Liver (tissue), 3 donors: ENCODE measurements at regions not wholly inside any gene's neighbourhood (a gene's known extent, or its start where the extent isn't known, plus 50 kb on each side); places are given as distances from the start of the nearest gene placed in this dataset.

ENCODE experiments used
- CTCF ChIP-seq: fragments of 150-350 bp; IDR thresholded peaks from 2 replicates; pipeline ENCODE4 v1.5.1; 2017; ENCODE audit warnings: improper control_type of control experiment, low read depth, low read length; ENCODE audit not compliant: missing input control
- EGR1 ChIP-seq, 2 donors: IDR thresholded peaks; 2 replicates each; pipeline ENCODE4 v1.6.1; 2016 to 2018; ENCODE audit warnings: antibody characterized with exemption in 2 of 2, low read depth in 2 of 2
- FOXA2 ChIP-seq: IDR thresholded peaks from 2 replicates; pipeline ENCODE4 v1.6.1; 2016; ENCODE audit warnings: antibody characterized with exemption
- GABPA ChIP-seq, 2 donors: IDR thresholded peaks in 1 of 2; conservative IDR thresholded peaks in 1 of 2; 2 replicates each; pipeline ENCODE4 v1.6.1; 2016; ENCODE audit warnings: antibody characterized with exemption in 2 of 2, mild to moderate bottlenecking in 1 of 2, moderate library complexity in 1 of 2
- HNF4A ChIP-seq, 2 donors: conservative IDR thresholded peaks; 2 replicates each; pipeline ENCODE4 v1.6.1; 2016; ENCODE audit warnings: antibody characterized with exemption in 2 of 2, mild to moderate bottlenecking in 2 of 2
- JUND ChIP-seq, 2 donors: IDR thresholded peaks; 2 replicates each; pipeline ENCODE4 v1.6.1; 2016; ENCODE audit warnings: antibody characterized with exemption in 2 of 2
- NR2F2 ChIP-seq: IDR thresholded peaks from 2 replicates; pipeline ENCODE4 v1.6.1; 2016; ENCODE audit warnings: antibody characterized with exemption
- RAD21 ChIP-seq, 2 donors: IDR thresholded peaks; 2 replicates each; pipeline ENCODE4 v1.6.1; 2016; ENCODE audit warnings: antibody characterized with exemption in 2 of 2, mild to moderate bottlenecking in 2 of 2
- TAF1 ChIP-seq: conservative IDR thresholded peaks from 2 replicates; pipeline ENCODE4 v1.6.1; 2016; ENCODE audit warnings: antibody characterized with exemption, mild to moderate bottlenecking
- YY1 ChIP-seq: IDR thresholded peaks from 2 replicates; pipeline ENCODE4 v1.6.1; 2016; ENCODE audit warnings: antibody characterized with exemption, mild to moderate bottlenecking
- TF ChIP-seq, protein P1 (sequence below): IDR thresholded peaks from 2 replicates; pipeline ENCODE4 v1.6.1; 2016; ENCODE audit warnings: antibody characterized with exemption, mild to moderate bottlenecking
- TF ChIP-seq, protein P2 (sequence below): IDR thresholded peaks from 2 replicates; pipeline ENCODE4 v1.6.1; 2016; ENCODE audit warnings: antibody characterized with exemption
- TF ChIP-seq, protein P3 (sequence below): IDR thresholded peaks from 2 replicates; pipeline ENCODE4 v1.6.1; 2016; ENCODE audit warnings: antibody characterized with exemption
- TF ChIP-seq, protein P4 (sequence below): IDR thresholded peaks from 2 replicates; pipeline ENCODE4 v1.6.1; 2016; ENCODE audit warnings: antibody characterized with exemption
- donor health status: healthy.
- donor health status: healthy.

DNA sequence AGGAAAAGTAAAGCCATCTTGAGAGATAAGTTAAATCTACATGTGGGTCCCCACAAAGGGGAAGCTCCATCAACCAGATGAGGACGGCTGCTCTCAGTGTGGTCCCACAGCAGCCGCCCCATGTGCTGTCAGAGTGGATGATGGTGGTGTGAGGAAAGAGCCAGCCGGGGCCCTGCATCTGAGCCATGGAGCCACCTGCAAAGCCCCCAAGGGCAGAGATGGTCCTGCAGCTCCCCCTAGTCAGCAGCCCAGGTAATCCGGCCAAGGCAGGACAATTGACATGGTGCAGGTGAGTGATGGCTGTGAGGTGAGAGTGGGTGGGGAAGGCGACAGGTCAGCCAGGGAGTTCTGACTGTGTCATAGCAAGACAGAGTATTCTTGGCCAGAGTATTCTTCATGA is 458.8 kb downstream of the ICE1 start:
- TF ChIP-seq CTCF = peak; percentile 29
- TF ChIP-seq, protein P1, sequence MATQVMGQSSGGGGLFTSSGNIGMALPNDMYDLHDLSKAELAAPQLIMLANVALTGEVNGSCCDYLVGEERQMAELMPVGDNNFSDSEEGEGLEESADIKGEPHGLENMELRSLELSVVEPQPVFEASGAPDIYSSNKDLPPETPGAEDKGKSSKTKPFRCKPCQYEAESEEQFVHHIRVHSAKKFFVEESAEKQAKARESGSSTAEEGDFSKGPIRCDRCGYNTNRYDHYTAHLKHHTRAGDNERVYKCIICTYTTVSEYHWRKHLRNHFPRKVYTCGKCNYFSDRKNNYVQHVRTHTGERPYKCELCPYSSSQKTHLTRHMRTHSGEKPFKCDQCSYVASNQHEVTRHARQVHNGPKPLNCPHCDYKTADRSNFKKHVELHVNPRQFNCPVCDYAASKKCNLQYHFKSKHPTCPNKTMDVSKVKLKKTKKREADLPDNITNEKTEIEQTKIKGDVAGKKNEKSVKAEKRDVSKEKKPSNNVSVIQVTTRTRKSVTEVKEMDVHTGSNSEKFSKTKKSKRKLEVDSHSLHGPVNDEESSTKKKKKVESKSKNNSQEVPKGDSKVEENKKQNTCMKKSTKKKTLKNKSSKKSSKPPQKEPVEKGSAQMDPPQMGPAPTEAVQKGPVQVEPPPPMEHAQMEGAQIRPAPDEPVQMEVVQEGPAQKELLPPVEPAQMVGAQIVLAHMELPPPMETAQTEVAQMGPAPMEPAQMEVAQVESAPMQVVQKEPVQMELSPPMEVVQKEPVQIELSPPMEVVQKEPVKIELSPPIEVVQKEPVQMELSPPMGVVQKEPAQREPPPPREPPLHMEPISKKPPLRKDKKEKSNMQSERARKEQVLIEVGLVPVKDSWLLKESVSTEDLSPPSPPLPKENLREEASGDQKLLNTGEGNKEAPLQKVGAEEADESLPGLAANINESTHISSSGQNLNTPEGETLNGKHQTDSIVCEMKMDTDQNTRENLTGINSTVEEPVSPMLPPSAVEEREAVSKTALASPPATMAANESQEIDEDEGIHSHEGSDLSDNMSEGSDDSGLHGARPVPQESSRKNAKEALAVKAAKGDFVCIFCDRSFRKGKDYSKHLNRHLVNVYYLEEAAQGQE = no peak
- TF ChIP-seq GABPA (IDR thresholded peaks at IDR 0.05 in 1 of 2, conservative IDR thresholded peaks at IDR 0.05 in 1 of 2) = no peak
- TF ChIP-seq RAD21 (IDR thresholded peaks at IDR 0.05) = peak; percentile 56 to 62
- no peak for TF ChIP-seq JUND (IDR thresholded peaks at IDR 0.05)
- TF ChIP-seq, protein P2, sequence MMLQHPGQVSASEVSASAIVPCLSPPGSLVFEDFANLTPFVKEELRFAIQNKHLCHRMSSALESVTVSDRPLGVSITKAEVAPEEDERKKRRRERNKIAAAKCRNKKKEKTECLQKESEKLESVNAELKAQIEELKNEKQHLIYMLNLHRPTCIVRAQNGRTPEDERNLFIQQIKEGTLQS = no peak
- TF ChIP-seq TAF1 = no peak
- TF ChIP-seq YY1 = no peak
- TF ChIP-seq, protein P3, sequence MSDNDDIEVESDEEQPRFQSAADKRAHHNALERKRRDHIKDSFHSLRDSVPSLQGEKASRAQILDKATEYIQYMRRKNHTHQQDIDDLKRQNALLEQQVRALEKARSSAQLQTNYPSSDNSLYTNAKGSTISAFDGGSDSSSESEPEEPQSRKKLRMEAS = no peak
- no peak for TF ChIP-seq HNF4A (conservative IDR thresholded peaks at IDR 0.05)
- no peak for TF ChIP-seq EGR1 (IDR thresholded peaks at IDR 0.05; ENCODE audit: low read depth in 2 of 2)
- TF ChIP-seq, protein P4, sequence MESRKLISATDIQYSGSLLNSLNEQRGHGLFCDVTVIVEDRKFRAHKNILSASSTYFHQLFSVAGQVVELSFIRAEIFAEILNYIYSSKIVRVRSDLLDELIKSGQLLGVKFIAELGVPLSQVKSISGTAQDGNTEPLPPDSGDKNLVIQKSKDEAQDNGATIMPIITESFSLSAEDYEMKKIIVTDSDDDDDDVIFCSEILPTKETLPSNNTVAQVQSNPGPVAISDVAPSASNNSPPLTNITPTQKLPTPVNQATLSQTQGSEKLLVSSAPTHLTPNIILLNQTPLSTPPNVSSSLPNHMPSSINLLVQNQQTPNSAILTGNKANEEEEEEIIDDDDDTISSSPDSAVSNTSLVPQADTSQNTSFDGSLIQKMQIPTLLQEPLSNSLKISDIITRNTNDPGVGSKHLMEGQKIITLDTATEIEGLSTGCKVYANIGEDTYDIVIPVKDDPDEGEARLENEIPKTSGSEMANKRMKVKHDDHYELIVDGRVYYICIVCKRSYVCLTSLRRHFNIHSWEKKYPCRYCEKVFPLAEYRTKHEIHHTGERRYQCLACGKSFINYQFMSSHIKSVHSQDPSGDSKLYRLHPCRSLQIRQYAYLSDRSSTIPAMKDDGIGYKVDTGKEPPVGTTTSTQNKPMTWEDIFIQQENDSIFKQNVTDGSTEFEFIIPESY = no peak
- no peak for TF ChIP-seq FOXA2
- no peak for TF ChIP-seq NR2F2
